K562 (cell line): ENCODE measurements at regions not wholly inside any gene's neighbourhood (a gene's known extent, or its start where the extent isn't known, plus 50 kb on each side); places are given as distances from the start of the nearest gene placed in this dataset.

Source experiments
- ATAC-seq: fragments of 200-7000 bp; cut with Tn5 transposase; 3 replicates; pipeline ENCODE4 v1.9.1; 2020; ENCODE audit warnings: moderate library complexity
- BruUV-seq: library from RNA; stranded (reverse); fragments of 400-500 nt; replicated peaks from 2 replicates; lab custom pipeline; 2021; lab: Mats Ljungman, UMichigan
- CTCF ChIA-PET: fragments of 300-600 bp; formaldehyde crosslinking; extraction: SDS; loops from one replicate; lab custom pipeline; 2021; ENCODE audit warnings: low intra/inter-chr PET ratio; lab: Yijun Ruan, JAX
- POLR2A ChIA-PET: fragments of 300-600, 350-650 bp; sonication (Branson Sonifier 250); formaldehyde crosslinking; extraction: SDS; loops from one replicate; lab custom pipeline; 2021; ENCODE audit warnings: antibody characterized with exemption, inconsistent platforms; lab: Yijun Ruan, JAX
- DNase-seq, 4 experiments: peaks; one replicate each; pipeline versions ENCODE4 v3.0.0 to v3.0.0-alpha.2; 2011 to 2018; ENCODE audit warnings: low spot score in 3 of 4, mixed read lengths in 3 of 4; ENCODE audit errors: extremely low read depth in 1 of 4
- FAIRE-seq: peaks from 2 replicates; lab custom pipeline; 2011; peaks lifted over from hg19 to GRCh38; lab: Jason Lieb, UNC
- H2AFZ ChIP-seq: 2 replicates; pipeline ENCODE4 v1.6.0; 2011; ENCODE audit warnings: low read depth, low read length, control low read depth, inconsistent platforms
- H3K27ac ChIP-seq: fragments of 200-600 bp; 3 replicates; pipeline ENCODE4 v1.8.0; 2011; ENCODE audit warnings: low read depth, mild to moderate bottlenecking, control low read depth, inconsistent platforms, low read length, moderate library complexity, mixed read lengths; ENCODE audit errors: extremely low read depth
- H3K27me3 ChIP-seq, 2 experiments: fragments of 300-600 bp in 1 of 2; 2 replicates in 1 of 2; 3 replicates in 1 of 2; pipeline versions ENCODE4 v1.6.0 to v1.8.0; 2011; ENCODE audit warnings: inconsistent platforms in 2 of 2, low read length in 2 of 2, mild to moderate bottlenecking in 1 of 2, mixed read lengths in 1 of 2, moderate library complexity in 1 of 2; ENCODE audit not compliant: control insufficient read depth in 2 of 2, insufficient read depth in 2 of 2
- H3K36me3 ChIP-seq: fragments of 300-600 bp; 3 replicates; pipeline ENCODE4 v1.8.0; 2011; ENCODE audit warnings: mild to moderate bottlenecking, low read length, inconsistent platforms; ENCODE audit not compliant: control insufficient read depth, insufficient read depth
- H3K4me1 ChIP-seq, 2 experiments: fragments of 200-600 bp in 1 of 2; replicated peaks in 1 of 2; 2 replicates in 1 of 2; 3 replicates in 1 of 2; pipeline versions ENCODE4 v1.5.1 to v1.8.0; 2011; ENCODE audit warnings: inconsistent platforms in 2 of 2, low read length in 2 of 2, mild to moderate bottlenecking in 1 of 2, mixed read lengths in 1 of 2, moderate library complexity in 1 of 2; ENCODE audit not compliant: control insufficient read depth in 2 of 2, insufficient read depth in 2 of 2
- H3K4me2 ChIP-seq: 2 replicates; pipeline ENCODE4 v1.6.1; 2011; ENCODE audit warnings: low read length, control low read depth, inconsistent platforms, mixed read lengths; ENCODE audit not compliant: insufficient read depth
- H3K4me3 ChIP-seq: fragments of 200-600 bp; sonication (generic), shearing (Covaris generic); 2 replicates; pipeline ENCODE4 v1.5.1; 2016; ENCODE audit warnings: control low read depth, inconsistent platforms
- H3K79me2 ChIP-seq: fragments of 200-600 bp; 3 replicates; pipeline ENCODE4 v1.8.0; 2011; ENCODE audit warnings: low read length, inconsistent platforms; ENCODE audit not compliant: control insufficient read depth, insufficient read depth
- H3K9ac ChIP-seq, 2 experiments: 2 replicates each; pipeline versions ENCODE4 v1.6.0 to v1.6.1; 2011; ENCODE audit warnings: low read depth in 2 of 2, low read length in 2 of 2, control low read depth in 1 of 2, inconsistent platforms in 1 of 2, mild to moderate bottlenecking in 1 of 2, mixed read lengths in 1 of 2; ENCODE audit not compliant: insufficient read depth in 1 of 2
- H3K9me1 ChIP-seq: one replicate; pipeline ENCODE4 v1.6.0; 2011; ENCODE audit warnings: inconsistent platforms, mild to moderate bottlenecking, low read length, moderate library complexity; ENCODE audit not compliant: control insufficient read depth, insufficient read depth
- H3K9me3 ChIP-seq: replicated peaks from 2 replicates; pipeline ENCODE4 v1.5.1; 2011; ENCODE audit warnings: low read depth, low read length, inconsistent platforms; ENCODE audit not compliant: control insufficient read depth, insufficient read depth
- H4K20me1 ChIP-seq: replicated peaks from 2 replicates; pipeline ENCODE4 v1.6.1; 2011; ENCODE audit warnings: low read length, inconsistent platforms, mixed read lengths; ENCODE audit not compliant: control insufficient read depth, insufficient read depth
- ESRRA ChIP-seq: fragments of 450-650 bp; IDR thresholded peaks from 2 replicates; pipeline ENCODE4 v1.6.1; 2014; ENCODE audit warnings: low read depth, mild to moderate bottlenecking, moderate library complexity, borderline replicate concordance
- GATAD2A ChIP-seq: fragments of 450-650 bp; IDR thresholded peaks from 2 replicates; pipeline ENCODE4 v1.6.1; 2017
- GTF2E2 ChIP-seq: fragments of 200-800 bp; sonication (Bioruptor generic); IDR thresholded peaks from 2 replicates; pipeline ENCODE4 v1.6.1; 2016; ENCODE audit warnings: missing genetic modification characterization, missing compliant biosample characterization
- ILF3 ChIP-seq: fragments of 450-650 bp; IDR thresholded peaks from 2 replicates; pipeline ENCODE4 v1.6.1; 2018; ENCODE audit warnings: antibody characterized with exemption, mild to moderate bottlenecking, moderate library complexity, borderline replicate concordance
- MCM5 ChIP-seq: fragments of 450-650 bp; IDR thresholded peaks from 2 replicates; pipeline ENCODE4 v1.6.1; 2016; ENCODE audit warnings: low read depth
- MTA2 ChIP-seq: fragments of 450-650 bp; IDR thresholded peaks from 2 replicates; pipeline ENCODE4 v1.6.1; 2016; ENCODE audit warnings: low read depth
- NR2F6 ChIP-seq: fragments of 450-650 bp; formaldehyde crosslinking; IDR thresholded peaks from 2 replicates; pipeline ENCODE4 v1.4.0; 2020; ENCODE audit warnings: mild to moderate bottlenecking
- SIX5 ChIP-seq, 2 experiments: IDR thresholded peaks; 2 replicates each; pipeline ENCODE4 v1.6.1; 2011; ENCODE audit warnings: low read length in 2 of 2, borderline replicate concordance in 1 of 2, low read depth in 1 of 2, mild to moderate bottlenecking in 1 of 2, moderate library complexity in 1 of 2; ENCODE audit not compliant: insufficient read depth in 1 of 2
- ZNF830 ChIP-seq: fragments of 250-450 bp; sonication (Bioruptor Pico); IDR thresholded peaks from 2 replicates; pipeline ENCODE4 v1.5.0; 2021; ENCODE audit warnings: mild to moderate bottlenecking
- WGBS: fragments of 100-300 bp; shearing (Covaris generic); methylation state at CpG from one replicate; pipeline ENCODE4 v1.1.6; 2016; ENCODE audit warnings: low coverage, mixed read lengths; ENCODE audit not compliant: insufficient coverage; ENCODE audit errors: missing lambda C conversion rate; 5-methylcytosine and 5-hydroxymethylcytosine counted together
- in situ Hi-C: fragments of 300-500 bp; cut with MboI; formaldehyde crosslinking; loops from 4 replicates; pipeline ENCODE4 v1.15.0; 2018; ENCODE audit warnings: inconsistent platforms, mixed read lengths
- intact Hi-C: fragments of 100-400 bp; cut with micrococcal nuclease; formaldehyde crosslinking; loops from 2 replicates; pipeline ENCODE4 v1.14.2; 2022
- TF ChIP-seq, protein P1 (sequence below): sonication (generic); formaldehyde crosslinking; IDR thresholded peaks from 2 replicates; pipeline ENCODE4 v1.8.1; 2023; ENCODE audit warnings: mild to moderate bottlenecking, missing genetic modification reagents

DNA sequence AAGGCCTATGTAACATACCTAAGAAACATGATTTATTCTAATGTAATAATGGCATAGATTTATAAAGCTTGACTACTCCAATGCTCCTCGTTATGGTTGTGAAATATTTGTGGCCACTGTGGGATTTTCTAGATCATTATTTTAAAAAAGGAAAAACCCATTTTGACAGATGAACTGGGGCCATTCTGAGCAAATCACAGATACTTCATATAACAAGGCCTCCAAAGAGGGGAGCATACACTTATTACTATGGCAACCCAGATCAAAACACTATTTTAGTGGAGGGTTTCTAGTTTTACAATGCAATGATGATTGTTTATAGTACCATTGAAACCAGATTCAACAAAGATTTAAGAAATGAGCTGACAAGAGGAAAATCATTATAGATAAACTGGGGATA is 346.6 kb downstream of the ZNF326 start:
- intact Hi-C loops (no loop called here), in situ Hi-C loops (no loop called here)
- Histone ChIP-seq H3K27ac (no peak overlapping the region), H3K36me3 (no peaks in the 10 kb centered on the region), H3K9me3 (no peaks in the 10 kb centered on the region), H3K9ac (no peak overlapping the region), H4K20me1 (no peaks in the 10 kb centered on the region), H3K79me2 (no peaks in the 10 kb centered on the region), H2AFZ (no peak overlapping the region), H3K27me3 (no peaks in the 10 kb centered on the region), H3K4me1 (no peaks in the 10 kb centered on the region), H3K9me1 (no peaks in the 10 kb centered on the region), H3K4me2 (no peak overlapping the region), H3K4me3 (no peak overlapping the region)
- DNase-seq (no peak), ATAC-seq (no peak), FAIRE-seq (no peak)
- ChIA-PET CTCF (no interaction called here), POLR2A (no interaction called here)
- BruUV-seq: no TSS peak
- no peak for TF ChIP-seq NR2F6
- no peak for TF ChIP-seq ESRRA
- no peak for TF ChIP-seq ILF3
- TF ChIP-seq MTA2: no peak
- no peak for TF ChIP-seq MCM5
- no peak for TF ChIP-seq GTF2E2
- TF ChIP-seq SIX5 (IDR thresholded peaks at IDR 0.05; ENCODE audit: borderline replicate concordance in 1 of 2, insufficient read depth in 1 of 2, low read depth in 1 of 2, low read length in 2 of 2): no peak
- no peak for TF ChIP-seq GATAD2A
- no peak for TF ChIP-seq ZNF830 (CRISPR knock-in tag)
- TF ChIP-seq, protein P1, sequence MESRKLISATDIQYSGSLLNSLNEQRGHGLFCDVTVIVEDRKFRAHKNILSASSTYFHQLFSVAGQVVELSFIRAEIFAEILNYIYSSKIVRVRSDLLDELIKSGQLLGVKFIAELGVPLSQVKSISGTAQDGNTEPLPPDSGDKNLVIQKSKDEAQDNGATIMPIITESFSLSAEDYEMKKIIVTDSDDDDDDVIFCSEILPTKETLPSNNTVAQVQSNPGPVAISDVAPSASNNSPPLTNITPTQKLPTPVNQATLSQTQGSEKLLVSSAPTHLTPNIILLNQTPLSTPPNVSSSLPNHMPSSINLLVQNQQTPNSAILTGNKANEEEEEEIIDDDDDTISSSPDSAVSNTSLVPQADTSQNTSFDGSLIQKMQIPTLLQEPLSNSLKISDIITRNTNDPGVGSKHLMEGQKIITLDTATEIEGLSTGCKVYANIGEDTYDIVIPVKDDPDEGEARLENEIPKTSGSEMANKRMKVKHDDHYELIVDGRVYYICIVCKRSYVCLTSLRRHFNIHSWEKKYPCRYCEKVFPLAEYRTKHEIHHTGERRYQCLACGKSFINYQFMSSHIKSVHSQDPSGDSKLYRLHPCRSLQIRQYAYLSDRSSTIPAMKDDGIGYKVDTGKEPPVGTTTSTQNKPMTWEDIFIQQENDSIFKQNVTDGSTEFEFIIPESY (CRISPR knock-in tag): no peak
- 6% methylated on average over 1 of the region's 1 CpG for WGBS
